Transverse colon (tissue), 3 donors: ENCODE measurements at regions not wholly inside any gene's neighbourhood (a gene's known extent, or its start where the extent isn't known, plus 50 kb on each side); places are given as distances from the start of the nearest gene placed in this dataset.
"Not testable (repeated sequence)": the region's sequence is repeated elsewhere in the genome, so short reads cannot be mapped to it uniquely, and the experiment has no call there.

Experiments used
- POLR2A ChIP-seq: fragments of 450-650 bp; IDR thresholded peaks from one replicate; pipeline ENCODE4 v1.6.1; 2016; ENCODE audit warnings: antibody characterized with exemption, mild to moderate bottlenecking, moderate library complexity
- TF ChIP-seq, protein P1 (sequence below), 5 experiments: fragments of 200-600 bp in 3 of 5; fragments of 450-650 bp in 2 of 5; sonication (generic) in 3 of 5; IDR thresholded peaks; 1 replicate in 2 of 5; 2 replicates in 3 of 5; pipeline ENCODE4 v1.5.1; 2016 to 2017; ENCODE audit warnings: antibody characterized with exemption in 5 of 5, inconsistent platforms in 3 of 5, mild to moderate bottlenecking in 2 of 5, moderate library complexity in 1 of 5

DNA sequence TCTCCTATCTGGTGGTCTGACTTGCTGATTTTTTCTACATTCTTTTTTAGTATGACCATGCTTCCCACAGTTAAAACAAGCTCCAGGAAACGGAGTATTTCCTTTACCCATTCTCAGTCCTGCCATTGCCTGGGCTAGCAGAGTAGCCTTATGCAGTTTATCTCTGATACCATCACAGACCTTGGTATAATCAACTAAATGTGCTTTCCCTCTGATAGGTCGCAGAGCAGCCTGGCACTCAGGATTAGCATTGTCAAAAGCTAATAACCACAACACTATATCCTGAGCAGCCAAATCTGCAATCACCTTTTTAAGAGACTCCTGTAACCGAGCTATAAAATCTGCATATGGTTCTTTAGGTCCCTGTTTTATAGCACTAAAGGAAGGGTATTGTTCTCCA is 123.2 kb downstream of the ZNF467 start:
- TF ChIP-seq POLR2A, result not testable (repeated sequence)
- TF ChIP-seq, protein P1, sequence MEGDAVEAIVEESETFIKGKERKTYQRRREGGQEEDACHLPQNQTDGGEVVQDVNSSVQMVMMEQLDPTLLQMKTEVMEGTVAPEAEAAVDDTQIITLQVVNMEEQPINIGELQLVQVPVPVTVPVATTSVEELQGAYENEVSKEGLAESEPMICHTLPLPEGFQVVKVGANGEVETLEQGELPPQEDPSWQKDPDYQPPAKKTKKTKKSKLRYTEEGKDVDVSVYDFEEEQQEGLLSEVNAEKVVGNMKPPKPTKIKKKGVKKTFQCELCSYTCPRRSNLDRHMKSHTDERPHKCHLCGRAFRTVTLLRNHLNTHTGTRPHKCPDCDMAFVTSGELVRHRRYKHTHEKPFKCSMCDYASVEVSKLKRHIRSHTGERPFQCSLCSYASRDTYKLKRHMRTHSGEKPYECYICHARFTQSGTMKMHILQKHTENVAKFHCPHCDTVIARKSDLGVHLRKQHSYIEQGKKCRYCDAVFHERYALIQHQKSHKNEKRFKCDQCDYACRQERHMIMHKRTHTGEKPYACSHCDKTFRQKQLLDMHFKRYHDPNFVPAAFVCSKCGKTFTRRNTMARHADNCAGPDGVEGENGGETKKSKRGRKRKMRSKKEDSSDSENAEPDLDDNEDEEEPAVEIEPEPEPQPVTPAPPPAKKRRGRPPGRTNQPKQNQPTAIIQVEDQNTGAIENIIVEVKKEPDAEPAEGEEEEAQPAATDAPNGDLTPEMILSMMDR (IDR thresholded peaks at IDR 0.05), result not testable (repeated sequence)
